Ishikawa (cell line): ENCODE measurements at regions not wholly inside any gene's neighbourhood (a gene's known extent, or its start where the extent isn't known, plus 50 kb on each side); places are given as distances from the start of the nearest gene placed in this dataset.

Source experiments
- CEBPB ChIP-seq: IDR thresholded peaks from 2 replicates; pipeline ENCODE4 v1.6.1; 2012
- CREB1 ChIP-seq: IDR thresholded peaks from 2 replicates; pipeline ENCODE4 v1.6.1; 2012; ENCODE audit warnings: low read depth
- EGR1 ChIP-seq: IDR thresholded peaks from 2 replicates; pipeline ENCODE4 v1.6.1; 2012
- EP300 ChIP-seq: IDR thresholded peaks from 2 replicates; pipeline ENCODE4 v1.6.1; 2012; ENCODE audit warnings: borderline replicate concordance
- FOXM1 ChIP-seq: IDR thresholded peaks from 2 replicates; pipeline ENCODE4 v1.6.1; 2012; ENCODE audit warnings: low read depth, borderline replicate concordance
- MAX ChIP-seq: IDR thresholded peaks from 2 replicates; pipeline ENCODE4 v1.6.1; 2012
- NFIC ChIP-seq: IDR thresholded peaks from 2 replicates; pipeline ENCODE4 v1.6.1; 2012
- RAD21 ChIP-seq: IDR thresholded peaks from 2 replicates; pipeline ENCODE4 v1.6.1; 2012; ENCODE audit warnings: low read depth
- REST ChIP-seq: IDR thresholded peaks from 2 replicates; pipeline ENCODE4 v1.6.1; 2012; ENCODE audit warnings: low read depth, mild to moderate bottlenecking
- TAF1 ChIP-seq: IDR thresholded peaks from 2 replicates; pipeline ENCODE4 v1.6.1; 2012; ENCODE audit warnings: low read depth, mild to moderate bottlenecking
- TCF12 ChIP-seq: IDR thresholded peaks from 2 replicates; pipeline ENCODE4 v1.6.1; 2012; ENCODE audit warnings: low read depth
- TEAD4 ChIP-seq: IDR thresholded peaks from 2 replicates; pipeline ENCODE4 v1.6.1; 2012
- USF1 ChIP-seq: IDR thresholded peaks from 2 replicates; pipeline ENCODE4 v1.6.1; 2012
- YY1 ChIP-seq: IDR thresholded peaks from 2 replicates; pipeline ENCODE4 v1.6.1; 2012; ENCODE audit warnings: low read depth
- ZBTB7A ChIP-seq: IDR thresholded peaks from 2 replicates; pipeline ENCODE4 v1.6.1; 2012; ENCODE audit warnings: low read depth

GRCh38 chr2:12008425-12009061 is 262.1 kb downstream of the LPIN1 start:
- TF ChIP-seq TCF12: no peak
- TF ChIP-seq EGR1: no peak
- no peak for TF ChIP-seq RAD21
- TF ChIP-seq CREB1: no peak
- no peak for TF ChIP-seq EP300
- TF ChIP-seq REST: no peak
- TF ChIP-seq MAX: no peak
- TF ChIP-seq ZBTB7A: no peak
- no peak for TF ChIP-seq NFIC

- no peak for TF ChIP-seq ZBTB7A
- TF ChIP-seq CEBPB: no peak
- no peak for TF ChIP-seq REST
- TF ChIP-seq CREB1: no peak
- no peak for TF ChIP-seq TAF1
- no peak for TF ChIP-seq NFIC
- no peak for TF ChIP-seq USF1
- no peak for TF ChIP-seq YY1
- no peak for TF ChIP-seq MAX
- TF ChIP-seq TCF12: no peak
- TF ChIP-seq EGR1: no peak
Measured at GRCh38 chr2:12009323-12009905, 263.0 kb downstream of the LPIN1 start.

DNA sequence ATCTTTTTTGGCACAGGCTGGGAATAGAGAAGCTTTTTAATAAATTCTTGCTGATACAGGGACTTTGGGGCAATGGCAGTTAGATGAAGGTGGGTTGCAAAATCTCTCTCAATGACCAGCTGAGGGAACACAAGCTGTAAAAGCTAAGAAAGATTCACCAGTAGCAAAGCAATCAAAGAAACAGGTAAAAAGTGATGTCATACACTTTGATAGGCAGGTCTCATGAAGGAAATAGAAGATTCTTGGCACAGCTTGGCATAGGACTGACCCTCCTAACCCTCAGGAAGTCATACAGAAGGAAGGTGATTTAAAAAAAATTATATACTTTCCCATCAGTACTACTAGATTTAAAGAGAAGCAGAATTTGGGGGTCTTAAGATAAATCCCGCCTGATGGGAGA is 263.6 kb downstream of the LPIN1 start:
- TF ChIP-seq RAD21 (no peak), EP300 (no peak), TCF12 (no peak), ZBTB7A (no peak), CEBPB (no peak), NFIC (no peak), YY1 (no peak), REST (no peak), CREB1 (no peak), FOXM1 (no peak)

DNA sequence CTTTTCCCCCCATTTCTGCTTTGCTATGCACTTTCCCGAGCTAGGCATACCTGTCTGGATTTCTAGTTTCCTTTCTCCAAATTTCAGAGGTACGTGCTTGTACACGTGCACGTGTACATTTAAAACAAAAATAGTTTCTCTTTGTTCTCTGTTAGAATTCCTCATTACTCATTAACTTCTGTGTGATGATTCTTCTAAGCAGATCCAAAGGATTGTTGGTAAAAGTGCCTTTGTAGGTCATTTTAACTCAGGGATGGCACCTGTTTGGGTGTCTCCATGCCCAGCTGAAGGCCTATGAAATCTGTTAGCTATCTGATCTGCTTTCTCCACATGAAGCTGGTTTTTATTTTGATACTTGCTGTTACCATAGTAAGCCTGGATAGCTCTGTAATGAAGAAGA is 264.3 kb downstream of the LPIN1 start:
- TF ChIP-seq ZBTB7A (no peak), TEAD4 (no peak), MAX (no peak), TCF12 (no peak), YY1 (no peak), REST (no peak), EGR1 (no peak)
